Central memory CD8-positive, alpha-beta T cell (primary cell): ENCODE measurements at regions not wholly inside any gene's neighbourhood (a gene's known extent, or its start where the extent isn't known, plus 50 kb on each side); places are given as distances from the start of the nearest gene placed in this dataset.
"Not testable (repeated sequence)": the region's sequence is repeated elsewhere in the genome, so short reads cannot be mapped to it uniquely, and the experiment has no call there.

Experiments
- ATAC-seq: fragments of 150-1000 bp; cut with Tn5 transposase; replicated peaks from 2 replicates; pipeline ENCODE4 v1.10.0; 2022; ENCODE audit warnings: mild to moderate bottlenecking, moderate FRiP score, moderate number of reproducible peaks; ENCODE audit not compliant: poor library complexity, severe bottlenecking; ENCODE audit errors: extremely low read depth
- DNase-seq, 2 donors: peaks; one replicate each; pipeline ENCODE4 v3.0.0; 2021; ENCODE audit warnings: low spot score in 2 of 2
- H3K27ac Mint-ChIP-seq: one replicate; pipeline ENCODE4 v1.8.0; 2022; ENCODE audit warnings: low read depth, mild to moderate bottlenecking, moderate library complexity, mixed read lengths
- H3K27me3 Mint-ChIP-seq: one replicate; pipeline ENCODE4 v1.8.0; 2022; ENCODE audit warnings: mixed read lengths
- H3K36me3 Mint-ChIP-seq: one replicate; pipeline ENCODE4 v1.8.0; 2022; ENCODE audit warnings: mild to moderate bottlenecking, moderate library complexity, mixed read lengths; ENCODE audit not compliant: insufficient read depth
- H3K4me1 Mint-ChIP-seq: one replicate; pipeline ENCODE4 v1.8.0; 2022; ENCODE audit warnings: mixed read lengths
- H3K4me3 Mint-ChIP-seq: one replicate; pipeline ENCODE4 v1.8.0; 2022; ENCODE audit warnings: mild to moderate bottlenecking, moderate library complexity, mixed read lengths
- H3K9me3 Mint-ChIP-seq: one replicate; pipeline ENCODE4 v1.8.0; 2022; ENCODE audit warnings: mixed read lengths

GRCh38 chr1:200292699-200293098, 117.1 kb downstream of the ZNF281 start:
- ATAC-seq (no peak), DNase-seq (no peak)
- H3K27me3 Mint-ChIP-seq: no peaks in the 10 kb centered on the region
- no peaks in the 10 kb centered on the region for H3K36me3 Mint-ChIP-seq
- no peaks in the 10 kb centered on the region for H3K9me3 Mint-ChIP-seq
- no peak overlapping the region for H3K27ac Mint-ChIP-seq
- H3K4me3 Mint-ChIP-seq: no peak overlapping the region
- H3K4me1 Mint-ChIP-seq: no peaks in the 10 kb centered on the region

- H3K27ac Mint-ChIP-seq: no peak overlapping the region
- H3K9me3 Mint-ChIP-seq: no peaks in the 10 kb centered on the region
- H3K27me3 Mint-ChIP-seq: no peaks in the 10 kb centered on the region
- H3K4me1 Mint-ChIP-seq: no peaks in the 10 kb centered on the region
- H3K4me3 Mint-ChIP-seq: no peak overlapping the region
- no peak for DNase-seq
- H3K36me3 Mint-ChIP-seq: no peaks in the 10 kb centered on the region
- ATAC-seq: no peak
Observed at GRCh38 chr1:200291106-200291505, 118.7 kb downstream of the ZNF281 start.

GRCh38 chr1:200290010-200290685, 119.7 kb downstream of the ZNF281 start:
- no peak overlapping the region for H3K27ac Mint-ChIP-seq
- H3K27me3 Mint-ChIP-seq: no peaks in the 10 kb centered on the region
- no peaks in the 10 kb centered on the region for H3K9me3 Mint-ChIP-seq
- no peak overlapping the region for H3K4me3 Mint-ChIP-seq
- no peak for DNase-seq
- no peaks in the 10 kb centered on the region for H3K36me3 Mint-ChIP-seq
- H3K4me1 Mint-ChIP-seq: no peaks in the 10 kb centered on the region
- no peak for ATAC-seq

- DNase-seq (no peak), ATAC-seq (no peak)
- peaks cover 2% of the 10 kb centered on the region for H3K36me3 Mint-ChIP-seq
- H3K27me3 Mint-ChIP-seq: no peaks in the 10 kb centered on the region
- no peak overlapping the region for H3K4me3 Mint-ChIP-seq
- H3K9me3 Mint-ChIP-seq: no peaks in the 10 kb centered on the region
- no peaks in the 10 kb centered on the region for H3K4me1 Mint-ChIP-seq
- no peak overlapping the region for H3K27ac Mint-ChIP-seq
Observed at GRCh38 chr1:200288226-200288625, 121.6 kb downstream of the ZNF281 start.

GRCh38 chr1:200284236-200284635, 125.6 kb downstream of the ZNF281 start:
- not testable (repeated sequence) for H3K4me1 Mint-ChIP-seq, ATAC-seq, H3K9me3 Mint-ChIP-seq, H3K36me3 Mint-ChIP-seq, H3K27me3 Mint-ChIP-seq, DNase-seq, H3K4me3 Mint-ChIP-seq
- peak overlapping the region; percentile 64 for H3K27ac Mint-ChIP-seq

- Mint-ChIP-seq H3K27me3 (no peaks in the 10 kb centered on the region), H3K9me3 (no peaks in the 10 kb centered on the region), H3K27ac (no peak overlapping the region), H3K4me3 (no peak overlapping the region), H3K4me1 (no peaks in the 10 kb centered on the region), H3K36me3 (peaks cover 2% of the 10 kb centered on the region)
- DNase-seq (no peak), ATAC-seq (no peak)
Observed at GRCh38 chr1:200282497-200283122, 127.2 kb downstream of the ZNF281 start.

GRCh38 chr1:200281201-200281835, 128.5 kb downstream of the ZNF281 start:
- peaks cover 4% of the 10 kb centered on the region for H3K36me3 Mint-ChIP-seq
- no peak overlapping the region for H3K27ac Mint-ChIP-seq
- no peaks in the 10 kb centered on the region for H3K4me1 Mint-ChIP-seq
- H3K27me3 Mint-ChIP-seq: no peaks in the 10 kb centered on the region
- no peaks in the 10 kb centered on the region for H3K9me3 Mint-ChIP-seq
- DNase-seq (no peak), ATAC-seq (no peak)
- H3K4me3 Mint-ChIP-seq: no peak overlapping the region

- no peaks in the 10 kb centered on the region for H3K27me3 Mint-ChIP-seq
- DNase-seq (no peak), ATAC-seq (no peak)
- no peak overlapping the region for H3K27ac Mint-ChIP-seq
- no peak overlapping the region for H3K4me3 Mint-ChIP-seq
- no peaks in the 10 kb centered on the region for H3K9me3 Mint-ChIP-seq
- H3K4me1 Mint-ChIP-seq: no peaks in the 10 kb centered on the region
- peaks cover 4% of the 10 kb centered on the region for H3K36me3 Mint-ChIP-seq
Observed at GRCh38 chr1:200279810-200280411, 129.9 kb downstream of the ZNF281 start.

- Mint-ChIP-seq H3K27ac (no peak overlapping the region), H3K9me3 (no peaks in the 10 kb centered on the region), H3K36me3 (peaks cover 2% of the 10 kb centered on the region), H3K27me3 (no peaks in the 10 kb centered on the region), H3K4me3 (no peak overlapping the region), H3K4me1 (no peaks in the 10 kb centered on the region)
- no peak for ATAC-seq
- DNase-seq: no peak
Observed at GRCh38 chr1:200275816-200276453, 133.9 kb downstream of the ZNF281 start.

GRCh38 chr1:200275415-200275814, 134.4 kb downstream of the ZNF281 start:
- no peaks in the 10 kb centered on the region for H3K9me3 Mint-ChIP-seq
- H3K36me3 Mint-ChIP-seq: peaks cover 2% of the 10 kb centered on the region
- no peaks in the 10 kb centered on the region for H3K4me1 Mint-ChIP-seq
- no peak overlapping the region for H3K4me3 Mint-ChIP-seq
- no peak overlapping the region for H3K27ac Mint-ChIP-seq
- ATAC-seq: no peak
- no peak for DNase-seq
- no peaks in the 10 kb centered on the region for H3K27me3 Mint-ChIP-seq

- H3K27ac Mint-ChIP-seq: no peak overlapping the region
- ATAC-seq: no peak
Observed at GRCh38 chr1:200274116-200274515, 135.7 kb downstream of the ZNF281 start.

GRCh38 chr1:200272481-200273068, 137.3 kb downstream of the ZNF281 start:
- H3K36me3 Mint-ChIP-seq: peaks cover 2% of the 10 kb centered on the region
- no peak overlapping the region for H3K27ac Mint-ChIP-seq
- no peak overlapping the region for H3K4me3 Mint-ChIP-seq
- no peak for DNase-seq
- ATAC-seq: no peak
- H3K9me3 Mint-ChIP-seq: no peaks in the 10 kb centered on the region
- no peaks in the 10 kb centered on the region for H3K4me1 Mint-ChIP-seq
- no peaks in the 10 kb centered on the region for H3K27me3 Mint-ChIP-seq

More at GRCh38 chr1:200274116-200274515, 135.7 kb downstream of the ZNF281 start:
- DNase-seq: no peak
- Mint-ChIP-seq H3K4me1 (no peaks in the 10 kb centered on the region), H3K27me3 (no peaks in the 10 kb centered on the region), H3K9me3 (no peaks in the 10 kb centered on the region), H3K36me3 (peaks cover 2% of the 10 kb centered on the region), H3K4me3 (no peak overlapping the region)
